Loucy (cell line): ENCODE measurements at regions not wholly inside any gene's neighbourhood (a gene's known extent, or its start where the extent isn't known, plus 50 kb on each side); places are given as distances from the start of the nearest gene placed in this dataset.

Experiments
- EZH2phosphoT487 ChIP-seq: fragments of 200-600 bp; IDR thresholded peaks from 2 replicates; pipeline ENCODE4 v1.6.1; 2018; ENCODE audit warnings: antibody characterized with exemption, mild to moderate bottlenecking, moderate library complexity, borderline replicate concordance
- TF ChIP-seq, protein P1 (sequence below): fragments of 200-600 bp; sonication (generic); conservative IDR thresholded peaks from 2 replicates; pipeline ENCODE4 v1.5.1; 2014; ENCODE audit warnings: mild to moderate bottlenecking, antibody characterized with exemption, low read length

GRCh38 chr22:44429941-44430587 is 68.0 kb downstream of the RTL6 start:
- TF ChIP-seq, protein P1, sequence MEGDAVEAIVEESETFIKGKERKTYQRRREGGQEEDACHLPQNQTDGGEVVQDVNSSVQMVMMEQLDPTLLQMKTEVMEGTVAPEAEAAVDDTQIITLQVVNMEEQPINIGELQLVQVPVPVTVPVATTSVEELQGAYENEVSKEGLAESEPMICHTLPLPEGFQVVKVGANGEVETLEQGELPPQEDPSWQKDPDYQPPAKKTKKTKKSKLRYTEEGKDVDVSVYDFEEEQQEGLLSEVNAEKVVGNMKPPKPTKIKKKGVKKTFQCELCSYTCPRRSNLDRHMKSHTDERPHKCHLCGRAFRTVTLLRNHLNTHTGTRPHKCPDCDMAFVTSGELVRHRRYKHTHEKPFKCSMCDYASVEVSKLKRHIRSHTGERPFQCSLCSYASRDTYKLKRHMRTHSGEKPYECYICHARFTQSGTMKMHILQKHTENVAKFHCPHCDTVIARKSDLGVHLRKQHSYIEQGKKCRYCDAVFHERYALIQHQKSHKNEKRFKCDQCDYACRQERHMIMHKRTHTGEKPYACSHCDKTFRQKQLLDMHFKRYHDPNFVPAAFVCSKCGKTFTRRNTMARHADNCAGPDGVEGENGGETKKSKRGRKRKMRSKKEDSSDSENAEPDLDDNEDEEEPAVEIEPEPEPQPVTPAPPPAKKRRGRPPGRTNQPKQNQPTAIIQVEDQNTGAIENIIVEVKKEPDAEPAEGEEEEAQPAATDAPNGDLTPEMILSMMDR = no peak
- TF ChIP-seq EZH2phosphoT487 = no peak
